SK-N-SH (cell line): ENCODE measurements at regions not wholly inside any gene's neighbourhood (a gene's known extent, or its start where the extent isn't known, plus 50 kb on each side); places are given as distances from the start of the nearest gene placed in this dataset.

Source experiments
- CTCF ChIA-PET: fragments of 300-600, 350-600 bp; formaldehyde crosslinking; extraction: SDS; loops from one replicate; lab custom pipeline; 2021; lab: Yijun Ruan, JAX
- POLR2A ChIA-PET: fragments of 350-600 bp; sonication (Branson Sonifier 250); formaldehyde crosslinking; extraction: SDS; loops from one replicate; lab custom pipeline; 2020; ENCODE audit warnings: antibody characterized with exemption, inconsistent platforms; lab: Yijun Ruan, JAX
- DNase-seq: peaks from one replicate; pipeline ENCODE4 v3.0.0; 2012
- H2AFZ ChIP-seq: fragments of 200-600 bp; sonication (generic); 2 replicates; pipeline ENCODE4 v1.8.1; 2016; ENCODE audit warnings: antibody characterized with exemption, mild to moderate bottlenecking, low read depth
- H3F3A ChIP-seq: fragments of 200-600 bp; sonication (generic); replicated peaks from 2 replicates; pipeline ENCODE3; 2016; ENCODE audit warnings: antibody characterized with exemption, mild to moderate bottlenecking; ENCODE audit not compliant: insufficient read depth
- H3K27ac ChIP-seq, 2 experiments: fragments of 200-500 bp in 1 of 2; fragments of 200-600 bp in 1 of 2; sonication (Bioruptor generic) in 1 of 2; sonication (generic), shearing (Covaris generic) in 1 of 2; 2 replicates each; pipeline versions ENCODE4 v1.5.1 to v1.6.1; 2014 to 2016; ENCODE audit warnings: low read depth in 2 of 2, inconsistent platforms in 1 of 2, low read length in 1 of 2, mild to moderate bottlenecking in 1 of 2, mixed read lengths in 1 of 2
- H3K27me3 ChIP-seq: fragments of 200-600 bp; sonication (generic), shearing (Covaris generic); 2 replicates; pipeline ENCODE4 v1.6.1; 2016; ENCODE audit warnings: mixed run types; ENCODE audit not compliant: insufficient read depth
- H3K36me3 ChIP-seq, 2 experiments: fragments of 200-500 bp in 1 of 2; fragments of 200-600 bp in 1 of 2; sonication (Bioruptor generic) in 1 of 2; sonication (generic) in 1 of 2; replicated peaks in 1 of 2; 2 replicates each; pipeline versions ENCODE3 to v1.5.1; 2014 to 2016; ENCODE audit warnings: low read length in 1 of 2, mild to moderate bottlenecking in 1 of 2; ENCODE audit not compliant: insufficient read depth in 2 of 2, control insufficient read depth in 1 of 2
- H3K4me1 ChIP-seq, 2 experiments: fragments of 200-500 bp in 1 of 2; fragments of 200-600 bp in 1 of 2; sonication (Bioruptor generic) in 1 of 2; sonication (generic), shearing (Covaris generic) in 1 of 2; 2 replicates each; pipeline versions ENCODE4 v1.5.1 to v1.6.1; 2014 to 2016; ENCODE audit warnings: low read depth in 1 of 2, low read length in 1 of 2, mixed run types in 1 of 2; ENCODE audit not compliant: insufficient read depth in 2 of 2, control insufficient read depth in 1 of 2
- H3K4me2 ChIP-seq: fragments of 200-600 bp; sonication (generic), shearing (Covaris generic); 2 replicates; pipeline ENCODE4 v1.6.1; 2017; ENCODE audit warnings: mixed run types
- H3K4me3 ChIP-seq, 2 experiments: fragments of 200-500 bp in 1 of 2; fragments of 200-600 bp in 1 of 2; sonication (Bioruptor generic) in 1 of 2; sonication (generic), shearing (Covaris generic) in 1 of 2; 2 replicates each; pipeline versions ENCODE4 v1.5.1 to v1.8.1; 2014 to 2016; ENCODE audit warnings: low read depth in 2 of 2, inconsistent platforms in 1 of 2, low read length in 1 of 2, mild to moderate bottlenecking in 1 of 2, mixed read lengths in 1 of 2, moderate library complexity in 1 of 2
- H3K79me2 ChIP-seq: fragments of 200-600 bp; sonication (generic); 2 replicates; pipeline ENCODE4 v1.8.1; 2017; ENCODE audit warnings: mild to moderate bottlenecking; ENCODE audit not compliant: insufficient read depth
- H3K9ac ChIP-seq: fragments of 200-600 bp; sonication (generic); 2 replicates; pipeline ENCODE4 v1.6.1; 2017; ENCODE audit warnings: mixed run types
- H3K9me2 ChIP-seq: fragments of 200-600 bp; sonication (generic); 2 replicates; pipeline ENCODE4 v1.6.1; 2017; ENCODE audit warnings: mixed run types
- H3K9me3 ChIP-seq: fragments of 200-600 bp; sonication (generic); 2 replicates; pipeline ENCODE4 v1.6.1; 2017; ENCODE audit warnings: mixed run types, mild to moderate bottlenecking, moderate library complexity
- H4K20me1 ChIP-seq: fragments of 200-600 bp; sonication (generic); 2 replicates; pipeline ENCODE4 v1.6.1; 2017; ENCODE audit warnings: mild to moderate bottlenecking, mixed run types; ENCODE audit not compliant: insufficient read depth
- CHD2 ChIP-seq: fragments of 150-350 bp; IDR thresholded peaks from 2 replicates; pipeline ENCODE4 v1.6.1; 2018; ENCODE audit warnings: low read length; ENCODE audit not compliant: partially characterized antibody
- ELF1 ChIP-seq: IDR thresholded peaks from 2 replicates; pipeline ENCODE4 v1.4.0; 2012
- FOXJ3 ChIP-seq: sonication (generic); formaldehyde crosslinking; IDR thresholded peaks from 2 replicates; pipeline ENCODE4 v1.5.1; 2020; ENCODE audit warnings: mild to moderate bottlenecking, missing genetic modification reagents
- FOXM1 ChIP-seq: IDR thresholded peaks from 2 replicates; pipeline ENCODE4 v1.4.0; 2012; ENCODE audit warnings: low read depth, mild to moderate bottlenecking
- GABPA ChIP-seq: IDR thresholded peaks from 2 replicates; pipeline ENCODE4 v1.4.0; 2012; ENCODE audit warnings: low read depth, mild to moderate bottlenecking
- MEF2A ChIP-seq: IDR thresholded peaks from 2 replicates; pipeline ENCODE4 v1.4.0; 2012; ENCODE audit warnings: low read depth, borderline replicate concordance
- NFIC ChIP-seq: IDR thresholded peaks from 2 replicates; pipeline ENCODE4 v1.4.0; 2012; ENCODE audit warnings: borderline replicate concordance
- NRF1 ChIP-seq: IDR thresholded peaks from 2 replicates; pipeline ENCODE4 v1.6.1; 2012; ENCODE audit warnings: low read depth, mild to moderate bottlenecking, low read length
- POLR2AphosphoS5 ChIP-seq: IDR thresholded peaks from 2 replicates; pipeline ENCODE4 v1.6.1; 2012; ENCODE audit warnings: low read depth, low read length
- RFX5 ChIP-seq: IDR thresholded peaks from 2 replicates; pipeline ENCODE4 v1.6.1; 2012; ENCODE audit warnings: mild to moderate bottlenecking, improper control_type of control experiment, low read length
- RXRA ChIP-seq: IDR thresholded peaks from 2 replicates; pipeline ENCODE4 v1.4.0; 2012; ENCODE audit warnings: low read depth, mild to moderate bottlenecking, borderline replicate concordance
- SIN3A ChIP-seq: IDR thresholded peaks from 2 replicates; pipeline ENCODE4 v1.6.1; 2012; ENCODE audit warnings: low read depth, mild to moderate bottlenecking, low read length, moderate library complexity, borderline replicate concordance
- SMC3 ChIP-seq: IDR thresholded peaks from 2 replicates; pipeline ENCODE4 v1.6.1; 2012; ENCODE audit warnings: low read depth, low read length, improper control_type of control experiment
- TAF1 ChIP-seq: IDR thresholded peaks from 2 replicates; pipeline ENCODE4 v1.6.1; 2012; ENCODE audit warnings: low read depth, mild to moderate bottlenecking, low read length, moderate library complexity, borderline replicate concordance
- TCF12 ChIP-seq: IDR thresholded peaks from 2 replicates; pipeline ENCODE4 v1.4.0; 2012
- YY1 ChIP-seq: IDR thresholded peaks from 2 replicates; pipeline ENCODE4 v1.4.0; 2012; ENCODE audit warnings: low read depth, mild to moderate bottlenecking
- WGBS: methylation state at CpG from one replicate; pipeline ENCODE4 v1.1.6; 2017; ENCODE audit warnings: low lambda C conversion rate; 5-methylcytosine and 5-hydroxymethylcytosine counted together
- TF ChIP-seq, protein P1 (sequence below): IDR thresholded peaks from 2 replicates; pipeline ENCODE4 v1.4.0; 2012; ENCODE audit warnings: low read depth, borderline replicate concordance
- TF ChIP-seq, protein P2 (sequence below): fragments of 150-350 bp; IDR thresholded peaks from 2 replicates; pipeline ENCODE4 v1.6.1; 2016; ENCODE audit warnings: mild to moderate bottlenecking, low read depth, low read length
- TF ChIP-seq, protein P3 (sequence below): fragments of 150-350 bp; IDR thresholded peaks from 2 replicates; pipeline ENCODE4 v1.6.1; 2017; ENCODE audit warnings: antibody characterized with exemption, low read length, low read depth, borderline replicate concordance

DNA sequence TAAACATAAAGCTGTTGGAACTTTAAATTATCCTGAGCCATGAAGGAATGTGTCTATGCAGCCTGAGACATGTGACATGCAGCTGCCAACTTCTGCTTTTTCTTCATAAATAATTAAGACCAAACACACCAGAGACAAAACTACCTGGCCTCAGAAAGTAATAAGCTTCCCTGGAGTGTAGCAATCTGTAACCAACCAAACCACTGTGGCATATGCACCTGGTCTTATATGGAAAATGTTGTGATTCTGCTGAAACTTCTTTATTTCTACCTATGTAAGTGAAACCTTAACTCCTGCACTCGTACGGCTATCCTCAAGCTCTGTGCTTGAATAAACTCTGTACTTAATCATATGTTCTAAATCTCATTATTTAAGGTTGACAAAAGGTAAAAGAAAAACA is 515.0 kb downstream of the TMEM182 start:
- TF ChIP-seq POLR2AphosphoS5 = no peak
- H3K9me2 ChIP-seq = no peaks in the 10 kb centered on the region
- H3K36me3 ChIP-seq = no peaks in the 10 kb centered on the region
- CTCF ChIA-PET = no interaction called here
- H3K4me1 ChIP-seq = no peaks in the 10 kb centered on the region
- no peak overlapping the region for H3K4me3 ChIP-seq
- POLR2A ChIA-PET = no interaction called here
- H2AFZ ChIP-seq = no peak overlapping the region
- DNase-seq = no peak
- H3K27ac ChIP-seq = no peak overlapping the region
- no peaks in the 10 kb centered on the region for H3K9me3 ChIP-seq
- H3K9ac ChIP-seq = no peak overlapping the region
- H3K79me2 ChIP-seq = no peaks in the 10 kb centered on the region
- no peaks in the 10 kb centered on the region for H4K20me1 ChIP-seq
- H3K4me2 ChIP-seq = no peak overlapping the region
- no peaks in the 10 kb centered on the region for H3K27me3 ChIP-seq
- whole genome bisulfite sequencing = 11% methylated on average over 2 of the region's 2 CpGs
- H3F3A ChIP-seq = no peaks in the 10 kb centered on the region

DNA sequence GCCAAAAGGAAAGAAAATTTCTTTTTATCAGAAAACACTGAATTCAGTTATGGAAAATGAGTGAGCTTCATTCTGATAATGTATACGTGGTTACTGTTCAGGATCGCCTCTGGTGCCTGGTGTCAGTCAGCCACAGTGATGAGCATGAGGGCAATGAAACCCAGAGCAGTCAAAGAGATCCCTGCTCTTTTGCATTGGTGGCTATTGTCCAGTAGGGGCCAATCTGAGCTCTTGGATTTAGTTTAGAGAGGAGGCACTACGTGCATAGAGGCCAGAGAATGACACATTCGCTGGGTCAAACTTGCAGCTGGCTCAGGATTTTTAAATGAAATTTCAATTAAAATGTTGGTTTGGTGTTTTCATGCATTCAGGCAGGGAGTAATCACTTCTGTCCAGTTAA is 522.9 kb downstream of the TMEM182 start:
- H3K27ac ChIP-seq = no peak overlapping the region
- no peak overlapping the region for H2AFZ ChIP-seq
- ChIA-PET POLR2A (no interaction called here), CTCF (interaction anchor here (0.9 to 1.3 kb wide), 2 partner anchors 10 to 123 kb away, joined by 3 read pairs; no protein-coding TSS in a partner anchor)
- no peaks in the 10 kb centered on the region for H3K27me3 ChIP-seq
- no peak for DNase-seq
- H3K36me3 ChIP-seq = no peaks in the 10 kb centered on the region
- H3F3A ChIP-seq = no peaks in the 10 kb centered on the region
- TF ChIP-seq ELF1 (no peak), RFX5 (no peak), MEF2A (no peak), YY1 (no peak), SIN3A (no peak), TCF12 (no peak), GABPA (no peak), NRF1 (no peak), RXRA (no peak), FOXJ3 (CRISPR knock-in tag) (no peak), CHD2 (no peak), FOXM1 (no peak), NFIC (no peak), SMC3 (no peak), TAF1 (no peak)
- TF ChIP-seq, protein P1, sequence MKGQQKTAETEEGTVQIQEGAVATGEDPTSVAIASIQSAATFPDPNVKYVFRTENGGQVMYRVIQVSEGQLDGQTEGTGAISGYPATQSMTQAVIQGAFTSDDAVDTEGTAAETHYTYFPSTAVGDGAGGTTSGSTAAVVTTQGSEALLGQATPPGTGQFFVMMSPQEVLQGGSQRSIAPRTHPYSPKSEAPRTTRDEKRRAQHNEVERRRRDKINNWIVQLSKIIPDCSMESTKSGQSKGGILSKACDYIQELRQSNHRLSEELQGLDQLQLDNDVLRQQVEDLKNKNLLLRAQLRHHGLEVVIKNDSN = no peak
- TF ChIP-seq, protein P2, sequence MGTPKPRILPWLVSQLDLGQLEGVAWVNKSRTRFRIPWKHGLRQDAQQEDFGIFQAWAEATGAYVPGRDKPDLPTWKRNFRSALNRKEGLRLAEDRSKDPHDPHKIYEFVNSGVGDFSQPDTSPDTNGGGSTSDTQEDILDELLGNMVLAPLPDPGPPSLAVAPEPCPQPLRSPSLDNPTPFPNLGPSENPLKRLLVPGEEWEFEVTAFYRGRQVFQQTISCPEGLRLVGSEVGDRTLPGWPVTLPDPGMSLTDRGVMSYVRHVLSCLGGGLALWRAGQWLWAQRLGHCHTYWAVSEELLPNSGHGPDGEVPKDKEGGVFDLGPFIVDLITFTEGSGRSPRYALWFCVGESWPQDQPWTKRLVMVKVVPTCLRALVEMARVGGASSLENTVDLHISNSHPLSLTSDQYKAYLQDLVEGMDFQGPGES = no peak
- TF ChIP-seq, protein P3, sequence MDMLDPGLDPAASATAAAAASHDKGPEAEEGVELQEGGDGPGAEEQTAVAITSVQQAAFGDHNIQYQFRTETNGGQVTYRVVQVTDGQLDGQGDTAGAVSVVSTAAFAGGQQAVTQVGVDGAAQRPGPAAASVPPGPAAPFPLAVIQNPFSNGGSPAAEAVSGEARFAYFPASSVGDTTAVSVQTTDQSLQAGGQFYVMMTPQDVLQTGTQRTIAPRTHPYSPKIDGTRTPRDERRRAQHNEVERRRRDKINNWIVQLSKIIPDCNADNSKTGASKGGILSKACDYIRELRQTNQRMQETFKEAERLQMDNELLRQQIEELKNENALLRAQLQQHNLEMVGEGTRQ = no peak
- no peaks in the 10 kb centered on the region for H4K20me1 ChIP-seq
- H3K9ac ChIP-seq = no peak overlapping the region
- no peaks in the 10 kb centered on the region for H3K9me3 ChIP-seq
- WGBS = 4% methylated on average over 4 of the region's 4 CpGs
- H3K4me1 ChIP-seq = no peaks in the 10 kb centered on the region
- no peak overlapping the region for H3K4me3 ChIP-seq
- no peaks in the 10 kb centered on the region for H3K79me2 ChIP-seq
- no peak overlapping the region for H3K4me2 ChIP-seq
- H3K9me2 ChIP-seq = no peaks in the 10 kb centered on the region
